Type B pancreatic cell (in vitro differentiated cells): ENCODE measurements at regions not wholly inside any gene's neighbourhood (a gene's known extent, or its start where the extent isn't known, plus 50 kb on each side); places are given as distances from the start of the nearest gene placed in this dataset.

Source experiments
- DNase-seq: peaks from one replicate; pipeline ENCODE4 v3.0.0; 2021; ENCODE audit warnings: mixed read lengths; ENCODE audit not compliant: unreplicated experiment; ENCODE audit errors: extremely low spot score
- H3K27ac Mint-ChIP-seq: 2 replicates; pipeline ENCODE4 v1.8.0; 2021; ENCODE audit warnings: mild to moderate bottlenecking, mixed read lengths
- H3K27me3 Mint-ChIP-seq: 2 replicates; pipeline ENCODE4 v1.8.0; 2021; ENCODE audit warnings: mixed read lengths
- H3K36me3 Mint-ChIP-seq: 2 replicates; pipeline ENCODE4 v1.8.0; 2021; ENCODE audit warnings: mixed read lengths
- H3K4me1 Mint-ChIP-seq: one replicate; pipeline ENCODE4 v1.8.0; 2021; ENCODE audit warnings: mixed read lengths; ENCODE audit not compliant: unreplicated experiment
- H3K4me3 Mint-ChIP-seq: 2 replicates; pipeline ENCODE4 v1.8.0; 2021; ENCODE audit warnings: mild to moderate bottlenecking, mixed read lengths
- H3K9me3 Mint-ChIP-seq: 2 replicates; pipeline ENCODE4 v1.8.0; 2021; ENCODE audit warnings: mixed read lengths
- TF ChIP-seq, protein P1 (sequence below): fragments of 200-600 bp; sonication (generic); conservative IDR thresholded peaks from 2 replicates; pipeline ENCODE4 v1.5.0; 2021; ENCODE audit warnings: antibody characterized with exemption, mild to moderate bottlenecking

DNA sequence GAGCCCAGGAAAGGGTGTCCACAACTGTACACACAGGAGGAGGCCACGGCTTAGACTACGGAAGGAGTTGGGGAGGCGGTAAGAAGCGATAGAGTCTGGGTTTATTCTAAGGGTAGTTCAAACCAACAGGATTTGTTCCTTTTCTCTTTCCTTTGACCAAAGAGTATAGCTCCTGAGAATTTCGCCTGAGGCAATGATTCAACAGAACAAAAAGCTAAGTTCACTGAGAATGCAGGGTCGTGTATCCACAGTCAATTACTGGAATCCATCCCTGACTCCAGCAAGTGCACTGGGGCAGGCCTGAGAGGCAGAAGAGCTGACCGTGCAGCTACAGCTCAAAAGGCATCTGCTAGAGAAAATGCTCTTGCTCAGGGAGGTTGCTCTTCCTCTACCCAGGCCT, 140.9 kb downstream of the TFCP2L1 start:
- TF ChIP-seq, protein P1, sequence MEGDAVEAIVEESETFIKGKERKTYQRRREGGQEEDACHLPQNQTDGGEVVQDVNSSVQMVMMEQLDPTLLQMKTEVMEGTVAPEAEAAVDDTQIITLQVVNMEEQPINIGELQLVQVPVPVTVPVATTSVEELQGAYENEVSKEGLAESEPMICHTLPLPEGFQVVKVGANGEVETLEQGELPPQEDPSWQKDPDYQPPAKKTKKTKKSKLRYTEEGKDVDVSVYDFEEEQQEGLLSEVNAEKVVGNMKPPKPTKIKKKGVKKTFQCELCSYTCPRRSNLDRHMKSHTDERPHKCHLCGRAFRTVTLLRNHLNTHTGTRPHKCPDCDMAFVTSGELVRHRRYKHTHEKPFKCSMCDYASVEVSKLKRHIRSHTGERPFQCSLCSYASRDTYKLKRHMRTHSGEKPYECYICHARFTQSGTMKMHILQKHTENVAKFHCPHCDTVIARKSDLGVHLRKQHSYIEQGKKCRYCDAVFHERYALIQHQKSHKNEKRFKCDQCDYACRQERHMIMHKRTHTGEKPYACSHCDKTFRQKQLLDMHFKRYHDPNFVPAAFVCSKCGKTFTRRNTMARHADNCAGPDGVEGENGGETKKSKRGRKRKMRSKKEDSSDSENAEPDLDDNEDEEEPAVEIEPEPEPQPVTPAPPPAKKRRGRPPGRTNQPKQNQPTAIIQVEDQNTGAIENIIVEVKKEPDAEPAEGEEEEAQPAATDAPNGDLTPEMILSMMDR, result no peak
- no peak overlapping the region for H3K27ac Mint-ChIP-seq
- no peaks in the 10 kb centered on the region for H3K9me3 Mint-ChIP-seq

DNA sequence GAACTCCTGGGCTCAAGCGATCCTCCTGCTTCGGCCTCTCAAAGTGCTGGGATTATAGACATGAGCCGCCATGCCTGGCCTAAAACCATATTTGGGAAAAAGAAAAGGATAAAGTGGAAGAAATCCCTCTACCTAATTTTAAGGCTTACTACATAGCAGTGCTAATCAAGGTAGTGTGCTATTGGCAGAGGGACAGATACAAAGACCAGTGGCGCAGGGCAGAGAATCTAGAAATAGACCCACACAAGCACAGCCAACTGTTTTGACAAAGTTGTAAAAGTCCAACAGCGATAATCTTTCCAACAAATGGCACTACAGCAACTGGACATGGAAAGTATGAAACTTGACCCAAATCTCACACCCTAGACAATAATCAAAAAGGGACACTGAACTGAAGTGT, 138.4 kb downstream of the TFCP2L1 start:
- Mint-ChIP-seq H3K4me3 (no peak overlapping the region), H3K27ac (no peak overlapping the region), H3K4me1 (no peaks in the 10 kb centered on the region), H3K27me3 (peaks cover 4% of the 10 kb centered on the region), H3K9me3 (no peaks in the 10 kb centered on the region), H3K36me3 (no peaks in the 10 kb centered on the region)
- DNase-seq, result no peak
- TF ChIP-seq, protein P1, result no peak

More for the DNA sequence above, 140.9 kb downstream of the TFCP2L1 start:
- no peaks in the 10 kb centered on the region for H3K36me3 Mint-ChIP-seq
- no peaks in the 10 kb centered on the region for H3K27me3 Mint-ChIP-seq
- no peaks in the 10 kb centered on the region for H3K4me1 Mint-ChIP-seq
- no peak overlapping the region for H3K4me3 Mint-ChIP-seq
- no peak for DNase-seq

DNA sequence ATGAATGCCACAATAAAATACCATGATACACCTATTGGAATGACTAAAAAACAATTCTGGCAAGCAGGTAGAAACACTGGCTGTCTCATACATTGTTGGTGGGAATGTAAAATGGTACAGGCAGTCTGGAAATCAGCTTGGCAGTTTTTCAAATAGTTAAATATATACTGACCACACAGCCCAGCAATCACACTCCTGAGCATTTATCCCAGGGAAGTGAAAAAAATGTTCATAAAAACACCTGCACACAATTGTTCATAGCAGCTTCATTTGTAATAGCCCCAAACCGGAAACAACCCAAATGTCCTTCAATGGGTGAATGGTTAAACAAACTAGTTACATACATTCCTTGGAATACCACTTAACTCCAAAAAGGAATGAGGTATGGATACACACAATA, 137.2 kb downstream of the TFCP2L1 start:
- TF ChIP-seq, protein P1, result no peak
- Mint-ChIP-seq H3K36me3 (no peaks in the 10 kb centered on the region), H3K4me1 (no peaks in the 10 kb centered on the region), H3K27ac (no peak overlapping the region), H3K9me3 (no peaks in the 10 kb centered on the region), H3K4me3 (no peak overlapping the region), H3K27me3 (peaks cover 4% of the 10 kb centered on the region)
- no peak for DNase-seq

DNA sequence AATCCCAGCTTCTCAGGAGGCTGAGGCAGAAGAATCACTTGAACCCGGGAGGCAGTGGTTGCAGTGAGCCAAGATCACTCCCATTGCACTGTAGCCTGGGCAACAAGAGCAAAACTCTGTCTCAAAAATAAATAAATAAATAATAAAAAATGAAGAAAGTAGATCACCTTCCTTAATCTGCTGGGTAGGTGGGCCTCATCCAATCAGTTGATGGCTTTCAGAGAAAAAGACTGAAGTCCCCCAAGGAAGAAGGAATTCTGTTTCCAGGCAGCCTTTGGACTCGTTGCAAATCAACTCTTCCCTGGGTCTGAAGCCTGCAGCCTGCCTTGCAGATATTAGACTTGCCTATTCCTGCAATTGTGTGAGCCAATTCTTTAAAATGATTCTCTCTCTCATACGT, 136.5 kb downstream of the TFCP2L1 start:
- Mint-ChIP-seq H3K4me3 (no peak overlapping the region), H3K36me3 (no peaks in the 10 kb centered on the region), H3K4me1 (no peaks in the 10 kb centered on the region), H3K9me3 (no peaks in the 10 kb centered on the region), H3K27ac (no peak overlapping the region), H3K27me3 (peaks cover 4% of the 10 kb centered on the region)
- no peak for DNase-seq
- TF ChIP-seq, protein P1, result no peak

DNA sequence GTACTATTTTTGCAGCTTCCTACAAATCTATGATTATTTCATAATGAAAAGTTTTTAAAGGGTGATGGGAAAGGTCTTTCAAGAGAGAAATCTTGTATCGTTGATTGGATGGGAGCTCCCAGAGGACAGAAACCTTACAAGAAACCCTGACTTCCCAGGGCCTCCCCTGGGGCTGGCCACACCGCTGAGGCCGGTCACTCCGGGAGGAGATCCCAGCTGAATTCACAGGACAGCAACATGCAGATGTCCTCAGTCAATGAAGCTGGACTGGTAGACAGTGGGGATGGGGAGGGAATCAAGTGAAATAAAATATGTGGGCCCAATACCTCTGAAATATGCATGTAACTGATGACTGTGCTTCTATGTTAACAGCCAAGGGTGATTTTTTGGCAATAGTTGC, 135.6 kb downstream of the TFCP2L1 start:
- Mint-ChIP-seq H3K27me3 (peaks cover 4% of the 10 kb centered on the region), H3K9me3 (no peaks in the 10 kb centered on the region), H3K27ac (no peak overlapping the region), H3K4me1 (no peaks in the 10 kb centered on the region), H3K4me3 (no peak overlapping the region), H3K36me3 (no peaks in the 10 kb centered on the region)
- TF ChIP-seq, protein P1, result no peak
- DNase-seq, result no peak

DNA sequence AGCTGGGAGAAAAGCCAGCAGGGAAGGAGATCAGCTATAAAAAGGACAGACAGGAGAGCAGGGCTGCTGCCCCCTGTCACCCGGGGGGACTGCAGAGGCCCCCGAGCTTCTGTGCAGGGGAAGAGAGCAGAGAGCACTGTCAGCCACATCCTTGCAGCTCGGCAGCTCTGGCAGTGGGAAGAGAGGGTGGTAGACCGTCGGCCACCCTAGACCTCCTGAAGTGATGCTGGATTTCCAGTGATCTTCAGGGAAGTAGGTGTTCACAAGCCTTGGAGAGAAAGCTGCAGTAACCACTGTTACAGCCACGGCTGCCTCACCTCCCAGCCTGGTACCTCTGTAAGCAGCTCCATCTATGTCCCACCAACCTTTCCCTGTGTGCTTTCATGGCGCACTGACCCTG, 134.9 kb downstream of the TFCP2L1 start:
- TF ChIP-seq, protein P1, result no peak
- H3K4me3 Mint-ChIP-seq, result no peak overlapping the region
- H3K9me3 Mint-ChIP-seq, result no peaks in the 10 kb centered on the region

More for the DNA sequence above, 134.9 kb downstream of the TFCP2L1 start:
- peaks cover 4% of the 10 kb centered on the region for H3K27me3 Mint-ChIP-seq
- H3K36me3 Mint-ChIP-seq, result no peaks in the 10 kb centered on the region
- DNase-seq, result no peak
- H3K27ac Mint-ChIP-seq, result no peak overlapping the region
- H3K4me1 Mint-ChIP-seq, result no peaks in the 10 kb centered on the region
